ENCODE measurements at regions not wholly inside any gene's neighbourhood (a gene's known extent, or its start where the extent isn't known, plus 50 kb on each side); places are given as distances from the start of the nearest gene placed in this dataset.

GRCh38 chr7:132691201-132691600 lies 114.9 kb upstream of the PLXNA4 start:
- no peak for DNase-seq
- Histone ChIP-seq H3K27ac (ENCODE audit: low read depth in 2 of 2, low read length in 2 of 2) (no peak overlapping the region), H3K9me3 (ENCODE audit: control insufficient read depth in 2 of 3, insufficient read depth in 1 of 3, low read length in 3 of 3) (no peaks in the 10 kb centered on the region), H3K4me3 (ENCODE audit: low read length in 3 of 3) (no peak overlapping the region), H3K4me1 (ENCODE audit: control insufficient read depth in 2 of 3, insufficient read depth in 2 of 3, low read depth in 1 of 3, low read length in 3 of 3) (no peaks in the 10 kb centered on the region), H3K9ac (ENCODE audit: low read length in 3 of 3) (no peak overlapping the region), H3K27me3 (ENCODE audit: control insufficient read depth, insufficient read depth, low read length) (no peaks in the 10 kb centered on the region), H3K36me3 (ENCODE audit: control insufficient read depth in 2 of 3, insufficient read depth in 3 of 3, low read length in 3 of 3) (no peaks in the 10 kb centered on the region)
- TF ChIP-seq, protein P1, sequence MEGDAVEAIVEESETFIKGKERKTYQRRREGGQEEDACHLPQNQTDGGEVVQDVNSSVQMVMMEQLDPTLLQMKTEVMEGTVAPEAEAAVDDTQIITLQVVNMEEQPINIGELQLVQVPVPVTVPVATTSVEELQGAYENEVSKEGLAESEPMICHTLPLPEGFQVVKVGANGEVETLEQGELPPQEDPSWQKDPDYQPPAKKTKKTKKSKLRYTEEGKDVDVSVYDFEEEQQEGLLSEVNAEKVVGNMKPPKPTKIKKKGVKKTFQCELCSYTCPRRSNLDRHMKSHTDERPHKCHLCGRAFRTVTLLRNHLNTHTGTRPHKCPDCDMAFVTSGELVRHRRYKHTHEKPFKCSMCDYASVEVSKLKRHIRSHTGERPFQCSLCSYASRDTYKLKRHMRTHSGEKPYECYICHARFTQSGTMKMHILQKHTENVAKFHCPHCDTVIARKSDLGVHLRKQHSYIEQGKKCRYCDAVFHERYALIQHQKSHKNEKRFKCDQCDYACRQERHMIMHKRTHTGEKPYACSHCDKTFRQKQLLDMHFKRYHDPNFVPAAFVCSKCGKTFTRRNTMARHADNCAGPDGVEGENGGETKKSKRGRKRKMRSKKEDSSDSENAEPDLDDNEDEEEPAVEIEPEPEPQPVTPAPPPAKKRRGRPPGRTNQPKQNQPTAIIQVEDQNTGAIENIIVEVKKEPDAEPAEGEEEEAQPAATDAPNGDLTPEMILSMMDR (IDR thresholded peaks at IDR 0.05; ENCODE audit: borderline replicate concordance, extremely low read depth, insufficient read depth): no peak
- intact Hi-C loops (cut with DNase I): no loop called here
- no peak for FAIRE-seq

- no peak for FAIRE-seq
- H3K4me3 ChIP-seq (ENCODE audit: low read length in 3 of 3): no peak overlapping the region
- intact Hi-C loops (cut with DNase I): no loop called here
- H3K36me3 ChIP-seq (ENCODE audit: control insufficient read depth in 2 of 3, insufficient read depth in 3 of 3, low read length in 3 of 3): no peaks in the 10 kb centered on the region
- no peak for DNase-seq
- no peak overlapping the region for H3K9ac ChIP-seq (ENCODE audit: low read length in 3 of 3)
- H3K27me3 ChIP-seq (ENCODE audit: control insufficient read depth, insufficient read depth, low read length): no peaks in the 10 kb centered on the region
- TF ChIP-seq, protein P1 (IDR thresholded peaks at IDR 0.05; ENCODE audit: borderline replicate concordance, extremely low read depth, insufficient read depth): no peak
- H3K27ac ChIP-seq (ENCODE audit: low read depth in 2 of 2, low read length in 2 of 2): no peak overlapping the region
- no peaks in the 10 kb centered on the region for H3K4me1 ChIP-seq (ENCODE audit: control insufficient read depth in 2 of 3, insufficient read depth in 2 of 3, low read depth in 1 of 3, low read length in 3 of 3)
- peaks cover 0 to 3% (median 0%) of the 10 kb centered on the region in 3 donors for H3K9me3 ChIP-seq (ENCODE audit: control insufficient read depth in 2 of 3, insufficient read depth in 1 of 3, low read length in 3 of 3)
Measured at GRCh38 chr7:132690174-132690573, 113.9 kb upstream of the PLXNA4 start.

- Histone ChIP-seq H3K9ac (ENCODE audit: low read length in 3 of 3) (no peak overlapping the region), H3K4me1 (ENCODE audit: control insufficient read depth in 2 of 3, insufficient read depth in 2 of 3, low read depth in 1 of 3, low read length in 3 of 3) (no peaks in the 10 kb centered on the region), H3K27ac (ENCODE audit: low read depth in 2 of 2, low read length in 2 of 2) (no peak overlapping the region), H3K4me3 (ENCODE audit: low read length in 3 of 3) (no peak overlapping the region), H3K9me3 (ENCODE audit: control insufficient read depth in 2 of 3, insufficient read depth in 1 of 3, low read length in 3 of 3) (peaks cover 0 to 3% (median 0%) of the 10 kb centered on the region in 3 donors), H3K27me3 (ENCODE audit: control insufficient read depth, insufficient read depth, low read length) (no peaks in the 10 kb centered on the region), H3K36me3 (ENCODE audit: control insufficient read depth in 2 of 3, insufficient read depth in 3 of 3, low read length in 3 of 3) (no peaks in the 10 kb centered on the region)
- TF ChIP-seq, protein P1 (IDR thresholded peaks at IDR 0.05; ENCODE audit: borderline replicate concordance, extremely low read depth, insufficient read depth): no peak
- intact Hi-C loops (cut with DNase I): no loop called here
- DNase-seq (no peak), FAIRE-seq (no peak)
Measured at GRCh38 chr7:132687981-132688383, 111.7 kb upstream of the PLXNA4 start.

DNA sequence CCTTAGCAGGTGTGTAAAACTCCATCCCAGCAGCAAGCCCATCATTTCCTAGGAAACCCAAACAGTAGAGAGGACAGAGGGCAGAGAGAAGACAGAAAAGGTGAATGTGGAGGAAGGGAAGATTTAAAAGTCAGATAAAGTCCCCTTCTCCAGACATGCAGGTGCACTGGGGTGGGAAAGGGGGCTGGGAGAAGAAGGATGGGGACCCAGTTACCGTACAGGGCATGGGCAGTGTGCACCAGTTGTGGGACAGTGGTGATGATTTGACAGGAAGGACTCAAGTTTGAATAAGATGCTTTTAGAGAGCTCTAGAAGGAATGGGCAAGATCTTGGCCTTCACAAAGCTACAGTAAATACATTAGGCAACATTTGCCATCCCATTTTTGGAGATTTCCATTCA lies 110.7 kb upstream of the PLXNA4 start:
- FAIRE-seq (no peak), DNase-seq (no peak)
- H3K36me3 ChIP-seq (ENCODE audit: control insufficient read depth in 2 of 3, insufficient read depth in 3 of 3, low read length in 3 of 3): no peaks in the 10 kb centered on the region
- no peaks in the 10 kb centered on the region for H3K4me1 ChIP-seq (ENCODE audit: control insufficient read depth in 2 of 3, insufficient read depth in 2 of 3, low read depth in 1 of 3, low read length in 3 of 3)
- TF ChIP-seq, protein P1 (IDR thresholded peaks at IDR 0.05; ENCODE audit: borderline replicate concordance, extremely low read depth, insufficient read depth): no peak
- H3K9me3 ChIP-seq (ENCODE audit: control insufficient read depth in 2 of 3, insufficient read depth in 1 of 3, low read length in 3 of 3): peaks cover 0 to 3% (median 0%) of the 10 kb centered on the region in 3 donors
- intact Hi-C loops (cut with DNase I): no loop called here
- H3K9ac ChIP-seq (ENCODE audit: low read length in 3 of 3): no peak overlapping the region
- no peak overlapping the region for H3K27ac ChIP-seq (ENCODE audit: low read depth in 2 of 2, low read length in 2 of 2)
- H3K4me3 ChIP-seq (ENCODE audit: low read length in 3 of 3): no peak overlapping the region
- no peaks in the 10 kb centered on the region for H3K27me3 ChIP-seq (ENCODE audit: control insufficient read depth, insufficient read depth, low read length)
